ENCODE measurements at regions not wholly inside any gene's neighbourhood (a gene's known extent, or its start where the extent isn't known, plus 50 kb on each side); places are given as distances from the start of the nearest gene placed in this dataset.

GRCh38 chr11:134756811-134757540 lies 344.9 kb upstream of the B3GAT1 start:
- no peak for DNase-seq (ENCODE audit: low read depth in 4 of 4, low spot score in 3 of 4)

GRCh38 chr11:134755535-134755934 lies 343.5 kb upstream of the B3GAT1 start:
- no peak for DNase-seq (ENCODE audit: low read depth in 4 of 4, low spot score in 3 of 4)

GRCh38 chr11:134754521-134755198 lies 342.6 kb upstream of the B3GAT1 start:
- DNase-seq (ENCODE audit: low read depth in 4 of 4, low spot score in 3 of 4) = no peak

GRCh38 chr11:134753771-134754520 lies 341.9 kb upstream of the B3GAT1 start:
- DNase-seq (ENCODE audit: low read depth in 4 of 4, low spot score in 3 of 4) = no peak

GRCh38 chr11:134752964-134753770 lies 341.1 kb upstream of the B3GAT1 start:
- DNase-seq (ENCODE audit: low read depth in 4 of 4, low spot score in 3 of 4) = no peak

- DNase-seq (ENCODE audit: low read depth in 4 of 4, low spot score in 3 of 4) = no peak
Observed at GRCh38 chr11:134752526-134752925, 340.5 kb upstream of the B3GAT1 start.

GRCh38 chr11:134751766-134752165 lies 339.7 kb upstream of the B3GAT1 start:
- no peak for DNase-seq (ENCODE audit: low read depth in 4 of 4, low spot score in 3 of 4)

- DNase-seq (ENCODE audit: low read depth in 4 of 4, low spot score in 3 of 4) = no peak
Observed at GRCh38 chr11:134751031-134751585, 339.1 kb upstream of the B3GAT1 start.

- DNase-seq (ENCODE audit: low read depth in 4 of 4, low spot score in 3 of 4) = no peak
Observed at GRCh38 chr11:134750619-134751018, 338.6 kb upstream of the B3GAT1 start.

- DNase-seq (ENCODE audit: low read depth in 4 of 4, low spot score in 3 of 4) = no peak
Observed at GRCh38 chr11:134749040-134749839, 337.2 kb upstream of the B3GAT1 start.

GRCh38 chr11:134746609-134747008 lies 334.6 kb upstream of the B3GAT1 start:
- no peak for DNase-seq (ENCODE audit: low read depth in 4 of 4, low spot score in 3 of 4)

- DNase-seq (ENCODE audit: low read depth in 4 of 4, low spot score in 3 of 4) = no peak
Observed at GRCh38 chr11:134745456-134745855, 333.4 kb upstream of the B3GAT1 start.

GRCh38 chr11:134743820-134744195 lies 331.8 kb upstream of the B3GAT1 start:
- DNase-seq (ENCODE audit: low read depth in 4 of 4, low spot score in 3 of 4) = no peak

- no peak for DNase-seq (ENCODE audit: low read depth in 4 of 4, low spot score in 3 of 4)
Observed at GRCh38 chr11:134742956-134743819, 331.1 kb upstream of the B3GAT1 start.

- no peak for DNase-seq (ENCODE audit: low read depth in 4 of 4, low spot score in 3 of 4)
Observed at GRCh38 chr11:134742224-134742612, 330.2 kb upstream of the B3GAT1 start.

GRCh38 chr11:134741453-134742223 lies 329.6 kb upstream of the B3GAT1 start:
- DNase-seq (ENCODE audit: low read depth in 4 of 4, low spot score in 3 of 4) = no peak

- no peak for DNase-seq (ENCODE audit: low read depth in 4 of 4, low spot score in 3 of 4)
Observed at GRCh38 chr11:134740590-134741261, 328.7 kb upstream of the B3GAT1 start.
